Endodermal cell (in vitro differentiated cells): ENCODE measurements at regions not wholly inside any gene's neighbourhood (a gene's known extent, or its start where the extent isn't known, plus 50 kb on each side); places are given as distances from the start of the nearest gene placed in this dataset.
A peak's percentile ranks its signal among the peaks of the same experiment; 100 is the strongest.

Source experiments
- DNase-seq: peaks from one replicate; pipeline ENCODE4 v3.0.0-alpha.2; 2017
- H3K27ac ChIP-seq: 2 replicates; pipeline ENCODE4 v1.5.1; 2013; ENCODE audit warnings: mild to moderate bottlenecking, low read depth, low read length, moderate library complexity
- H3K27me3 ChIP-seq: 2 replicates; pipeline ENCODE4 v1.6.1; 2013; ENCODE audit warnings: mild to moderate bottlenecking, low read length, moderate library complexity; ENCODE audit not compliant: insufficient read depth, control insufficient read depth, poor library complexity, severe bottlenecking
- H3K36me3 ChIP-seq: 2 replicates; pipeline ENCODE4 v1.7.0; 2013; ENCODE audit warnings: mild to moderate bottlenecking, low read length, moderate library complexity; ENCODE audit not compliant: control insufficient read depth, insufficient read depth
- H3K4me1 ChIP-seq: one replicate; pipeline ENCODE4 v1.7.0; 2013; ENCODE audit warnings: low read length; ENCODE audit not compliant: control insufficient read depth, insufficient read depth
- H3K4me3 ChIP-seq: 2 replicates; pipeline ENCODE4 v1.5.1; 2013; ENCODE audit warnings: mild to moderate bottlenecking, low read length, moderate library complexity
- H3K9ac ChIP-seq: 2 replicates; pipeline ENCODE4 v1.6.1; 2013; ENCODE audit warnings: mild to moderate bottlenecking, low read length, moderate library complexity; ENCODE audit not compliant: poor library complexity, severe bottlenecking; ENCODE audit errors: extremely low read depth
- H3K9me3 ChIP-seq: 2 replicates; pipeline ENCODE4 v1.6.1; 2013; ENCODE audit warnings: mild to moderate bottlenecking, low read length, moderate library complexity; ENCODE audit not compliant: control insufficient read depth
- H3K27ac Mint-ChIP-seq: 2 replicates; pipeline ENCODE4 v1.8.0; 2020; ENCODE audit warnings: mixed read lengths
- H3K27me3 Mint-ChIP-seq: 2 replicates; pipeline ENCODE4 v1.8.0; 2021; ENCODE audit warnings: mild to moderate bottlenecking, mixed read lengths; ENCODE audit not compliant: insufficient read depth
- H3K36me3 Mint-ChIP-seq: 2 replicates; pipeline ENCODE4 v1.8.0; 2020; ENCODE audit warnings: low read depth, mixed read lengths
- H3K4me1 Mint-ChIP-seq: 2 replicates; pipeline ENCODE4 v1.8.0; 2020; ENCODE audit warnings: mixed read lengths
- H3K4me3 Mint-ChIP-seq: 2 replicates; pipeline ENCODE4 v1.8.0; 2020; ENCODE audit warnings: mild to moderate bottlenecking, moderate library complexity, mixed read lengths
- H3K9me3 Mint-ChIP-seq: 2 replicates; pipeline ENCODE4 v1.8.0; 2020; ENCODE audit warnings: mild to moderate bottlenecking, mixed read lengths
- CTCF ChIP-seq: fragments of 200-600 bp; sonication (generic); conservative IDR thresholded peaks from 2 replicates; pipeline ENCODE4 v1.5.0; 2021; ENCODE audit warnings: antibody characterized with exemption, mild to moderate bottlenecking
- WGBS, 2 experiments: methylation state at CpG; one replicate each; pipeline versions ENCODE4 v1.1.5 to v1.1.7; 2013; ENCODE audit warnings: missing lambda C conversion rate in 2 of 2, mixed read lengths in 1 of 2; ENCODE audit not compliant: insufficient coverage in 1 of 2, insufficient read length in 1 of 2; 5-methylcytosine and 5-hydroxymethylcytosine counted together

- Histone ChIP-seq H3K9ac (no peak overlapping the region), H3K36me3 (no peaks in the 10 kb centered on the region), H3K4me1 (no peaks in the 10 kb centered on the region), H3K27ac (no peak overlapping the region), H3K9me3 (no peaks in the 10 kb centered on the region), H3K4me3 (no peak overlapping the region), H3K27me3 (no peaks in the 10 kb centered on the region)
- 41 to 53% methylated on average over 4 to 8 of the region's 8 CpGs for WGBS, 2 experiments
- Mint-ChIP-seq H3K4me3 (no peak overlapping the region), H3K36me3 (no peaks in the 10 kb centered on the region), H3K27ac (no peak overlapping the region), H3K27me3 (no peaks in the 10 kb centered on the region), H3K9me3 (no peaks in the 10 kb centered on the region), H3K4me1 (peaks cover 22% of the 10 kb centered on the region)
- TF ChIP-seq CTCF, result no peak
- DNase-seq, result peak; percentile 67
These were observed 77.0 kb upstream of the TACR1 start for GRCh38 chr2:75276093-75277029.

- WGBS, 2 experiments, result 100% methylated on average over 1 of the region's 1 CpG
These were observed 75.6 kb upstream of the TACR1 start for GRCh38 chr2:75274936-75275335.

GRCh38 chr2:75268112-75268511 lies 68.8 kb upstream of the TACR1 start:
- H3K4me1 Mint-ChIP-seq, result no peaks in the 10 kb centered on the region
- Histone ChIP-seq H3K4me3 (no peak overlapping the region), H3K27me3 (no peaks in the 10 kb centered on the region), H3K4me1 (no peaks in the 10 kb centered on the region), H3K9ac (no peak overlapping the region), H3K36me3 (no peaks in the 10 kb centered on the region), H3K9me3 (no peaks in the 10 kb centered on the region), H3K27ac (no peak overlapping the region)
- H3K27me3 Mint-ChIP-seq, result no peaks in the 10 kb centered on the region
- H3K4me3 Mint-ChIP-seq, result no peak overlapping the region
- H3K27ac Mint-ChIP-seq, result no peak overlapping the region
- no peaks in the 10 kb centered on the region for H3K9me3 Mint-ChIP-seq
- TF ChIP-seq CTCF, result no peak
- no peaks in the 10 kb centered on the region for H3K36me3 Mint-ChIP-seq
- WGBS, 2 experiments, result 93 to 95% methylated on average over 4 of the region's 4 CpGs
- no peak for DNase-seq

More at GRCh38 chr2:75274936-75275335, 75.6 kb upstream of the TACR1 start:
- no peak overlapping the region for H3K9ac ChIP-seq
- H3K9me3 Mint-ChIP-seq, result no peaks in the 10 kb centered on the region
- peaks cover 22% of the 10 kb centered on the region for H3K4me1 Mint-ChIP-seq
- no peaks in the 10 kb centered on the region for H3K9me3 ChIP-seq
- no peaks in the 10 kb centered on the region for H3K27me3 ChIP-seq
- TF ChIP-seq CTCF, result no peak
- no peaks in the 10 kb centered on the region for H3K4me1 ChIP-seq
- H3K36me3 ChIP-seq, result no peaks in the 10 kb centered on the region
- no peak overlapping the region for H3K27ac Mint-ChIP-seq
- H3K36me3 Mint-ChIP-seq, result no peaks in the 10 kb centered on the region
- no peak overlapping the region for H3K4me3 Mint-ChIP-seq
- H3K27me3 Mint-ChIP-seq, result no peaks in the 10 kb centered on the region
- no peak overlapping the region for H3K27ac ChIP-seq
- no peak for DNase-seq
- no peak overlapping the region for H3K4me3 ChIP-seq
